SU-DHL-6 (cell line): ENCODE measurements at regions not wholly inside any gene's neighbourhood (a gene's known extent, or its start where the extent isn't known, plus 50 kb on each side); places are given as distances from the start of the nearest gene placed in this dataset.

Source experiments
- CTCF ChIP-seq: fragments of 200-600 bp; sonication (generic); IDR thresholded peaks from one replicate; pipeline ENCODE4 v1.5.1; 2017; ENCODE audit warnings: antibody characterized with exemption, mild to moderate bottlenecking, low read length, moderate library complexity; ENCODE audit not compliant: insufficient read depth, poor library complexity, severe bottlenecking
- EZH2phosphoT487 ChIP-seq: fragments of 200-600 bp; sonication (generic), shearing (Covaris generic); conservative IDR thresholded peaks from 2 replicates; pipeline ENCODE4 v1.6.1; 2018; ENCODE audit warnings: mild to moderate bottlenecking, antibody characterized with exemption, low read length, moderate library complexity, mixed read lengths

GRCh38 chr12:111103583-111103982, 183.2 kb upstream of the MYL2 start:
- no peak for TF ChIP-seq CTCF
- TF ChIP-seq EZH2phosphoT487: no peak
